GM18520 (cell line): ENCODE measurements at regions not wholly inside any gene's neighbourhood (a gene's known extent, or its start where the extent isn't known, plus 50 kb on each side); places are given as distances from the start of the nearest gene placed in this dataset.

Source experiments
- ATAC-seq: cut with Tn5 transposase; IDR thresholded peaks from one replicate; pipeline ENCODE4 v1.9.1; 2021; ENCODE audit not compliant: unreplicated experiment

DNA sequence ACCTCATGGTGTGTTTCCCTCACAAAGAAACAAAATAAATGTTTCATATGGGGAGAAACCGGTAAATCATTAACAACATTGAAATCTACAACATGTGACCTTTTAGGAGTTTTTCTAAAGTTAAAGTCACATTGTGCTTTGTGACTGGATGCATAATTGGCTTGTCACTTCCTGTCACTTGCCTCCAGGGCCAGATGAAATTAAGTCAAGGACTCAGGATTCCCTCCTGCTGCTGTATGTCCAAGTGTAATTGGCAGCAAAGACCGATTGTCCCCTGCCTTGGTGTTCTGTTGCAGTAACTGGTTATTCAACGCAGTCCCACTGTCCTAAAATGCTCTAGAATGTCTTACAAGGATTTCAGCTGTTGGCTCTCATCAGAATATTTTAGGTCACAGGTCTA lies 448.2 kb downstream of the LIG4 start:
- ATAC-seq: no peak

DNA sequence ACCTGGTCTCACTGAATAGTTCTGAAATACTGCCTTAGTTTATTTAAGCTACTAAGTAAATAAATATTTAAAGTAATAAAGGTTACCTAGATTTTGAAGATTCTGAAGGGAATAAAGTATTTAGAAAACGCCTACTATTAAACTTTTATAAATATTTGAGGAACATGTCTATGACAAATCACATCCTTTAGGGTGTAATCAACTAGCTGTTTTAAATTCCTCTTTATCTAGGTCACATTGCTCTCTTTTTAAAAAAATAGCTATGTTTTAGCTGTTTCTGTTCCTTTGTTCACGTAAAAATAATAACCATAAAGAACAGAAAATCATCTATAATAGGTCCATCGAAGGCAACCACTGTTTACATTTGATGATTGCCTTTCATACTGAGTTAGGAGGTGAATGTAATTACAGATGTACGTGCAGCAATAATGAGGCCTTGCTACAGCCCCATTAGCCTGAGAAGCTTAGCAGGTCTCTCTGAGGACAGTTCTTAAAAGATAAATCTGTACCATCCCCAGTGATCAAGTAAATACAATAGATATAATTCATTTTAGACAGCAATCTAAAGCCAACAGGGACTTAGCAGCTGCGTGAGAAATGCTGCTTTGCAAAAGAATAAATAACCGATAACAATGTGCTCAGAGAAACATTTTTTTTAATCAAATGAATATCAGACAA lies 449.5 kb downstream of the LIG4 start:
- no peak for ATAC-seq

DNA sequence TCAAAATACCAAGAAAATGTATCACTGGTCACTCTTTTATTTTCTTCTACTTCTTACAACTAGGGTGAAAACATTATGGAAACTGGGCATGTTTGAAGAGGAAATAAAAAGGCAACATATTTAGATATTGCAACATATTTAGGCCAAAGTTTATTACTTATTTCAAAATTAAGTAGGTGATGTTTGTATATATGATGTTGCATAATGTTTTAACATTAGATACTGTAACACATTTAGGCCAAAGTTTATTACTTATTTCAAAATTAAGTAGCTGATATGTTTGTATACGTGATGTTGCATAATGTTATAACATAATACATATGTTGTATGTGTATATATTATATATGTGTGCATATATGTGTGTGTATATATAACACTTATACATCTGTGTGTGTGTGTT lies 451.3 kb downstream of the LIG4 start:
- no peak for ATAC-seq

DNA sequence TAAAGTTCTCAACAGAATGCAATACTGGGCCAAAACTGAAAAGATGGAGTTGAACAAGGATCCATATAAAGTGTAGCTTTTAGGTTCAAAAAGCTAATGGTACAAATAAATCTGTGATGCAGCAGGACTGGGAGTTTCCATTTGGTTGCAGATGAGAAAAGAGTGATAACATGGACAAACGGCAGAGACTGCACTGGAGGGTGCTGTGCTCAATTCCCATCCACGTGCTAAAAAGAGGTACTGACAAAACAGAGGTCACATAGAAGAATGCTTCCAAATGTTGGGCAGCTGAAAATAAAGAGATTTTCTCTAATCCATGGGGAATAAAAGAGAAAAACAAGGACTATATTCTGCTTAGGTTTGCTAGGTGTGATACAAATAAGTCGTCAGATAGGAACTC lies 461.6 kb downstream of the LIG4 start:
- ATAC-seq: no peak

DNA sequence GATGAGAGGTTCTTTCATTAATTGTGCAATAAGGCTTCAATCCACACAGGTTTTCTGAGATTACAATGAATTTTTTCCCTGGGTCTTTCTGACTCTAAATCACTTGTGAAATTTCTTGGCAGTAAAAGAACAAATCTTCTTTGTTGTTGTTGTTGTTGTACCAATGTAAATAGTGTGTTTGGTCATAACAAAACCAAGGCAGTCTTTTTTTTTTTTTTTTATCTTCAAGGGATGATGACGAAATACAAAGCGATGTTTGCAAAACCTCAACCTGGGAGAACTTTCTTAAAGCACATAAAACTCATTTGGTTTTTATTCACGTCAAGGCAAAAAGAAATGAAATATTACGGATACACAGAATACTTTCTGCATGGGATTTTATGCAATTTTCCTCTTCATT lies 462.0 kb downstream of the LIG4 start:
- ATAC-seq: no peak

DNA sequence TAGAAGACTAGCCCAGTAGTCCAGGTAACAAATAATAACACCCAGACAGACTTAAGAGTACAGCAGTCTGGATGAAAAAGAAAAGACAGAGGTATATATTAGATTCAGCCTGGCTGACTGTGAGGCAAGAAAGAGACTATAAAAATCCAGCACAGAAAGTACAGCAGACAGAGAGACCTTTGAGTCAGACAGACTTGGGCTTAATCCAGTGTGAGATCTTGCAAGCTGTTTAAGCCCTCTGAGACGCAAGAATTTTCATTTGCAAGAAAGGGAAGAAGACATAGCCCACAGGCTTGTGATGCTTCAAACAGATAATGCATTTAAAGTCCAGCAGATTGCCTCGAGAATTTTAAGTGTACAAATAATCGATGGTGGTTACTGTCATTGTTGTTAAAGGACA lies 471.4 kb downstream of the LIG4 start:
- ATAC-seq: no peak

DNA sequence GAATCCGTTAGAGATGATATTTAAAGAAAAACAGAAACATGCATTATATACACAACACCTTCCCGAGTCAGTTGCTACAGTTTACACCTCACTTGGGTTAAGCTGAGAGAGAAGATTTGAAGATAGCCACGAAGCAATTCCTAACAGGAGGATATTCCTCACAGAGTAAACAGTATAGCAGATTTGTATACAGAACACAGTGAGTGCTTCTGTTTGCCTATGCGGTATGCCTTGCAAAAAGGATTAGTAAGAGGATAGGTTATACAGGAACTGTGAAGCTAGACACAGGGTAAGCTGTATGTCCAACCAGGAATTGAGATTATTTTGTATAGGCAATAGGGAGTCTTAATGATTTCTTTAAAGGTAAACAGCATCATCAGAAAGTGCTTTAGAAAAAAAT lies 471.8 kb downstream of the LIG4 start:
- ATAC-seq: no peak

DNA sequence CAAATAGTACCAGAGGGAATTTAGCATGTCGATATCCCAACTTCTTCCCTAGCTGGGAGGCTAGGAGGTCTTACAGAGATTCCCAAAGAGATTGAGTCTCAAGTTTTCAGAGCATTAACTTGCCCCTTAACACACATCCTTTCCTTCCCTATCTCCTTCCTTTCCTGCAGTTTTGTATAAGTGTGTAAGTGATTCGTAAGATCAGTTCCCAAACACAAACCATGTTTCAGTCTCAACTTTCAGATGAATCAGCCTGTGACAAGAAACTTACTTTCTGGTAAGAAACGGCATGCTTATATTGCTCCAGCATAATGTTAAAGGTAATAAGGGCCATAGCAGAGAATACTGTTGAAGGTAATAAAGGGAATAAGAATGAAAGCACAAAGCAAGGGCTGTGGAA lies 472.2 kb downstream of the LIG4 start:
- ATAC-seq: no peak

DNA sequence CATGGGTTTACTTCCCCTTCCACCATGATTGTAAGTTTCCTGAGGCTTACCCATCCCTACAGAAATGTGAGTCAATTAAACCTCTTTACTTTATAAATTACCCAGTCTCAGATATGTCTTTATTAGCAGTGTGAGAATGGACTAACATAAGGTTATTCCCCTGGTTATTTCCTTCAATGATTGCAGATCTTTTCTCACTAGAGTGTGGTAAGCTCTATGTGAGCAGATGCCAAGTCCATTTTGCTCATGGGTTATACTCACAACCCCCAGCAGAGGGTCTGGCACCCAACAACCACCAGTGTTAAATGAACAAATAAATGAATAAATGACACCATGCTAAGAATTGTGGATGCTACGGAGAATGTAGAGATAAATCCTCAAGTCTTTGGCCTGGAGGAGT lies 472.8 kb downstream of the LIG4 start:
- no peak for ATAC-seq

DNA sequence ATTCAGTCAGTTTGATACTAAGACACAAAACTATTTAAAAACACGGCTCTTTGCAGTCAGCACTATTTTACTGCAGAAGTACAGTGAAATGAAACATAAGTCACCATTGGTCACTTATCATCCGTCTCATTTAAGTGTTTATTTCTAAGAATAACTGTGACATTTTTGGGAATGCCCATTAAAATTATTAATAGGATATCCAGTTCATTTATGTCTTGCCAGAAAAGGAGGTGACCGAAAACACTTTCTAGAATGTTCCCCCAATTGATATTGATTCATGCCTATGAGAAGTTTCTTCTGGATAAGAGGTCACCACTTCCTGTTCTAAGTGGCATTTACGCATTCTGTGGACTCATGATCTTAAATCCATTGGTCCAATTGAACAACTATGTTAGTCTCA lies 477.3 kb downstream of the LIG4 start:
- no peak for ATAC-seq

DNA sequence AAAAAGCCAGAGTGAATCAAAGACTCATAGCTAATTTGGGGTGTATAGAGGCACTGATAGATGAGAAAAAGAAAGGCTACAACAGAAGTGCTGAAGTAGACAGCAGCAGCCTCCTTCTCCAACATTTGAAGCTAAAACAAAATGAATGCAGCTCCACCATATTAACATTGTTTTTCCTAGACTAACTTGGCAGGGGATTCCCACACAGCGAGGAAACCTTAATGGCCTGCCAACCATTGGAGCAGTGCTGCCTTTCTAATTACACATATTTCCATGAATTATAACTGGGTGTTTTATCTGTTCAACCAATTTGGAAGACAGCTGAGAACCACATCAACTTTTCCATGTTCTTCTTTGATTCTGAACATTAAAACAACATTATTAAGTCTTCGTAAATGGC lies 478.6 kb downstream of the LIG4 start:
- ATAC-seq: no peak

DNA sequence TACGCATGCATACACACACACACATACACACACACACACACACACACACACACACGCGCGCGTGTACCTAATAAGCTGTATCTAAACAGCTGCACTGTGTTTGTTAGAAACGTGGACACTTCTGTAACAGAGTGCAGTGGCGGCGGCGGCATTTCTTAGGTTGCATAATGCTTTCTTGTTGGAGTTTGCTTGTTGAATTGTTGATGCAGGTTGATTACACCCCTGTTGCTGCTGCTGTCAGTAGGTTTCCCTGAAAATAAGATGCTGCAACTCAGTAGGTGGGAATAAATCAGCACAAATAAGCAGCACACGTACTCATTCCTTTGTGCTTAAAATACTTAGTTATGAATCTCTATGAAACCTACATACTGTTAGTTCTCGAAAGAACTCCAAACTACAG lies 479.2 kb downstream of the LIG4 start:
- ATAC-seq: no peak

DNA sequence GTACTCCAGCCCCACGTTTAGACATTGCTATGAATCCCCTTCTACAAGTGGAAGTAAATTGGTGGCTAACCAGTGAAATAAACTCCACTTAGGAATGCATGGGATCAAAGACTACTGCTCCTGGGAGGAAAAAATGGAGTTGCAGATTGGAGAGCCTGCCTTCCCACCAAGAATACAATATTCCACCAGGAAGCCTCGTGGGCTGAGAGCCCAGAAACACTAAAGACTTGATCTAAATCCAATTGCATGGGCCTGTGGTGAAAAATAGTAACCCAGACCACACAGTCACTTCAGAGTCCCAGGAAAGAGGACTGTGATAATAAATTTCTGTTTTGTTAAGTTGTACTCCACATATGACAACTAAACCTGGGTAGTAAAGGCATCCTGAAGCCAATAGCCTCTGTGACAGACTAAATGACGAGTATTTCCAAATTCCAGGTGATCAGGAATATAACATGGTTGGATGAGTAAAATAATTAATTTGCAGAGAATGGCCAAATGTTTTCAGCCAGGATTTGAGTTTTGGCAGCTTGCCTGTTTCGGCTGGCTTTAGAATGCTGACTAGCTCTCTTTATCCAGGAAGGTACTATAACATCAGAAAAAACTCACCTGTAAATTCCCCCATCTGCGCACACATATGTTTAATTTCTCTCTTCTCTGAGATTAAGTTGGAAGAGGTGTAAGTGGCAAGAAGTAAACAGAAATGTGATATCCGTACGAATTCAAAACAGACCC lies 480.3 kb downstream of the LIG4 start:
- no peak for ATAC-seq

DNA sequence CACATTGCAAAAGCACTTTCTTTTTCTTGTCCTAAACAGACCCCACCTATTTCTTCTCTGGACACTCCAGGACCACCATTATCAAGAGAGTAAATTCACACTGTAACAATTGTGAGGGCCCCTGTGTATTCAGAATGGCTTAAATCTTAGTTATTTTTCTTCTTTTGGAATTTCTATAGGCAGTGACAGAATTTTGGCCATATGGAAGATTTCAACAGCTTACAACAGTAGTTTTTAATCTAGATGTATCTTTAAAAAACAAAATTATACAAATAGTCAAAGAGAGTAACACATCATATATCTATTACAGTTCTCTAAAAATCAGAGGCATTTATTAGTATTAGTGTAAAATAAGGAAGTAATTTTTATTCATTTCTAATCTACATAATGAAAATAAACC lies 482.1 kb downstream of the LIG4 start:
- ATAC-seq: no peak

DNA sequence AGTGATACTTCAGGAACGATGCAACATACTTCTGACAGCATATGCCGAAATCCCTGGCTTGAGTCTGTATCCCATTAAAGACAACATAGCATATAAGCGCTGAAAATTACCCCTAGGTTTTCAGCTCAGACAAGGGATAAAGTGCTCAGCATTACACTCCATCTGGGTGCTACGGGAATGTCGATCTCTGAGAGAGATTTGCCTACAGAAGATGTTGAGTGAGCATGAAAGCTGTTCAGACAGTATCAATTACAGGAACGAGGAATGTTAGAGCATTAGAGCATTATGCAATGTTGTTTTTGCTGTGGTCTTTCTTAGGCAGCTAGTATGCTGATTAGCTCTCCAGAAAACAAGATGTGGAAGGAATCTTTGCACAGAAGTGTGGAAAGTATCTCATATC lies 484.5 kb downstream of the LIG4 start:
- ATAC-seq: no peak

DNA sequence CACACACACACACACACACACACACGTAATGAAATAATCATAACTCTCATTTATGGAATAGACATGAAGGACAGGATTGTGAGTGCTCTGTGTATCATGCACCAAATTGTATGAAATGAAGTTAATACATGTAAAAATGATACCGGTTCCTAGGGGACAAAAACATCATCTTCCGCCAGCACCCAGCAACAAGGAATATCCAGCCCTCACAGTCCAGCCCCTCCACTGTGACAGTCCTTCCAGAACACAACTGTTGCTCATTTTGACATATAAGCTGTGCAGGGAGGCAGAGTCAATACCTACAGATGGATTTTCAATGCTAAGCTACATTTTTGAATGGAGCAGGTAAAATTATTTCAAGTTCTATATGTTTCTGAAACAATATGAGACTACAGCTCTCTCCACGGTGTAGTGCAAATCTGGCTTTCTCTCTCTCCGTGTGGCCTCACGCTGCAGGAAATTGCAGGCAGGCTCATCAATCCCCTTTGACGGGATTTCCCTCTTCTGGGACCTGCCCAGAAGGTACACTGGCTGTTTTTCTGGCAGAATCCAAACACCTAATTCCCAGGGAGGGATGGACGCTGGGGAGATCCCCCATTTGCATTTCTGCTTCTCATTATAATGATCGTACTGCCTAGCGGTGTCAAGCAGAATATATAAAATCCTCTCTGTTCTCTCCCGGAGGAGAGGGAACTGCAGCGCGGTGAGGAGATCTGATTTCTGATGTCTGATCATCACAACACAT lies 494.0 kb downstream of the LIG4 start:
- ATAC-seq: no peak

DNA sequence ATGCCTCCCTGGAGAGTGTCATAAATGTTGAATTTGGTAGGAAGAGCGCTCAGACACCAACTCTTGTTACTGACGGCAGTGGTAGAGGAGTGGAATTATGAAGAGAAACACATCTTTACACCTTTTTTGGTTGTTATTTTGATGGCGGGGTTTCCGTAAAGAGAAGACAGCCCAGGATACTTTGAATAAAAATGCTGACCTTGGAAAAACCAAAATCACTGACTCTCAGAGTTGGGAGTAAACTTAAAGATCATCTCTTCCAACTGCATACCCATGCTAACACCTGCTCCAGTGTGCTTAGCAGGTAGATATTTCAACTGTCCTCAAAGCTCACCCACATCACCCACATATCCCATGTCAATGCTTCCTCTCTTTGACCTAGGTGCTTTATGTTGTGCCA lies 498.6 kb downstream of the LIG4 start:
- no peak for ATAC-seq

DNA sequence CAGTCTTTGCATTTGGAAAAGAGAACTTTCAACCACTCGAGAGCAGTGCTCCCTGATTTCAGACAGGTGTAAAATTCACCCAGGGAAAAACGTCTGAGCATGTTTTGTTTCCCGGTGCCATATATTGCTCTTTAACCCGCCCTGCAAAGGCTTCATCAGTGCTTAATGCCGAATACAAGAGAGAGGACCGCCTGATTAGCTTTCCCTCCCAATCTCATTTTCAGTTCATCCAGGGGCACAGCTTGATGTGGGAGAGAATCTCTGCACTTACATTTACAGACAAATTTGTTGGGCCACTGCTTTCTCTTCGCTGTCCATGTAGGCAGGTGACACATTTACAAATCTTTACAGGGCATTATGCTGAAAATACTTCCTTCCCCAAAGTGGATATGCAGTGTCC lies 499.1 kb downstream of the LIG4 start:
- no peak for ATAC-seq

DNA sequence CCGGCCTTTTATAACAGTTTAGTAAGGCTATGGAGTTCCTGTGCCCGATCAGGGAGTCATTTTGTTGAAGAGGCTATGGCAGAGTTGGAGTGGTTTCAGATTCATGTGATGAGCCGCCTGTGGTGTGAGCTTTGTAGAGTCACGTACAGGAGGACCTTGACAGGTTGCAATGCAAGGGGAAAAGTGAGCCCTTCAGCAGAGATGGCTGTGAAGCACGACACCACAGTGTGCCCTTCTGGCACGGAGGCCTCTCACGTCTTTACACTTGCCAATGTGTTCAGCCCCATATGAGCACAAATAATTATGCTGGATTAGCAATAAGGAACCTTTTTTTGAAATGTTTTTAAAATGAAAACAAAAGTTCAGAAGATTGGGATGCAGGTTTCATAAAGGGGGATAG lies 499.8 kb downstream of the LIG4 start:
- no peak for ATAC-seq

DNA sequence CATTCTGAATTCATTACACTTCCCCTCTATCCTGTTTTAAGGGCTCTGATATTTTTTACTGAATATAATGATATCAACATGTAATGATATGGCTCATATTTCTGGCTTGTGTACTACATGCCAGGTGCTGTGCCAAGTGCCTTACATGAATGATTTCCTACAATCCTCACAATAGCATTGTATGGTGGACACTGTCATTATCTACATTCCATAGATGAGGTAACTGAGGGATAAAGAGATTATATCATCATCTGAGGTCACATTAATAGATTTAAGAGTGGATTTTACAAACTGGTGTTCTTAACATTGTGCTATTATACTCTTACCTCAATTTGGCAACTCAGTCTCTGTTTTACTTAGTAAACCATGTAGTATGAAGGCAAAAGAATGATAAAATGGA lies 502.0 kb downstream of the LIG4 start:
- ATAC-seq: no peak

DNA sequence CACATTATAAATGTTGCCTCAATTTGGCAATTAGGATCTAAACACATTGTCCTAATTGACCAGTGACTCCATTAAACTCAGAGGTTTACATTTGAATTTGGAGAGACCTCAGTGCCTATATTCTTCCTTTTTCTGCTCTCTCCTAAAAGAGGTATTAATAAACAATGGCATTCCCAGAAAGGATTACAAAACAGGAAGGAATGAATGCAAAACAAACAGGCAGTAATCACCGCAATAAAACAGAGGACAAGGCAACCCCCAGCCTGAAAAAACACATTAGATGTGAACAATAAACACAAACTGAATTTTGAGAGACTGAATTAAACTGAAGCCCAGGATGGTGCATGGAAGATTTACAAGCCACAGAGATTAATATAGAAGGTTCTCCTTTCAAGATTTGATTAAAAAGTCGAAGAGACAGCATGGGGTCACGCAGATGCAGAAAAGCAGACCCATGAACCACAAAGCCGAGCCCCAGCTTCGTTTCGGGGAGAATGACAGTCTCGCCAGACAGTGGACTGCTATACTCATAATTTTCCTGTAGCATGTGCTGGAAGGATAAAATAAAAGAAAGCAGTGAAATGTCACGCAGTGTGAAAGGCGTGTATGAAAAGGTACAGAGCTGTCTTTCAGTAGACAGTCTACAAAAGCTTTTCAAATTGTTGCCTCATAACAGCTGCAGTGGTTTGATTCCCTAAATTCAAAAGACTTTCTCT lies 503.0 kb downstream of the LIG4 start:
- ATAC-seq: no peak

DNA sequence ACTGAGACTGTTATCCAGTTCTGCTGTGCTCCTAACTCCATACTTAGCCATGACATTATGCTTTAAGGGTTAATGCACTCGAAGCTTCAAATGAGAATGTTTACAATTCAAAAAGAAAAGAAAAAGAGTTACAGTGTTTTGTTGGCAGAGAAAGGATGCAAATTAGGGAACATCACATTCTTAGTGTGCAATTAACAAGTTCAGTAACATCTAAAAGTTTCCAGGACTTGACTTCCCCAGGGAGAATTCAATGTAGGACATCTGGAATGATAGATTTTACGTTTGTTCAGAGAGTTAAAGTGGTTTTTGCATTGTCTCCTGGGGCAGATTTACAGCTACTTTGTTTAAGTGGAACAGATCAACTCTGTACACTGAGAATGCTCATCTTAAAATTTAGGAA lies 525.2 kb downstream of the LIG4 start:
- ATAC-seq: no peak
